Neural cell (in vitro differentiated cells): ENCODE measurements at regions not wholly inside any gene's neighbourhood (a gene's known extent, or its start where the extent isn't known, plus 50 kb on each side); places are given as distances from the start of the nearest gene placed in this dataset.

Experiments used
- EZH2 ChIP-seq: fragments of 200-600, 300-800 bp; shearing (Covaris generic), sonication (generic); IDR thresholded peaks from 2 replicates; pipeline ENCODE4 v1.6.1; 2014; ENCODE audit warnings: antibody characterized with exemption, low read length, borderline replicate concordance, mild to moderate bottlenecking; ENCODE audit not compliant: insufficient read depth, poor library complexity, severe bottlenecking
- RAD21 ChIP-seq: fragments of 450-650 bp; conservative IDR thresholded peaks from 2 replicates; pipeline ENCODE4 v1.6.1; 2014; ENCODE audit warnings: antibody characterized with exemption, mild to moderate bottlenecking, moderate library complexity
- TAF1 ChIP-seq: IDR thresholded peaks from 2 replicates; pipeline ENCODE4 v1.6.1; 2012; ENCODE audit warnings: low read depth
- TF ChIP-seq, protein P1 (sequence below): fragments of 450-650 bp; IDR thresholded peaks from 2 replicates; pipeline ENCODE4 v1.5.1; 2014; ENCODE audit warnings: antibody characterized with exemption, mild to moderate bottlenecking, moderate library complexity; ENCODE audit not compliant: poor library complexity, severe bottlenecking
- TF ChIP-seq, protein P2 (sequence below): IDR thresholded peaks from 2 replicates; pipeline ENCODE4 v1.6.1; 2012; ENCODE audit warnings: borderline replicate concordance

DNA sequence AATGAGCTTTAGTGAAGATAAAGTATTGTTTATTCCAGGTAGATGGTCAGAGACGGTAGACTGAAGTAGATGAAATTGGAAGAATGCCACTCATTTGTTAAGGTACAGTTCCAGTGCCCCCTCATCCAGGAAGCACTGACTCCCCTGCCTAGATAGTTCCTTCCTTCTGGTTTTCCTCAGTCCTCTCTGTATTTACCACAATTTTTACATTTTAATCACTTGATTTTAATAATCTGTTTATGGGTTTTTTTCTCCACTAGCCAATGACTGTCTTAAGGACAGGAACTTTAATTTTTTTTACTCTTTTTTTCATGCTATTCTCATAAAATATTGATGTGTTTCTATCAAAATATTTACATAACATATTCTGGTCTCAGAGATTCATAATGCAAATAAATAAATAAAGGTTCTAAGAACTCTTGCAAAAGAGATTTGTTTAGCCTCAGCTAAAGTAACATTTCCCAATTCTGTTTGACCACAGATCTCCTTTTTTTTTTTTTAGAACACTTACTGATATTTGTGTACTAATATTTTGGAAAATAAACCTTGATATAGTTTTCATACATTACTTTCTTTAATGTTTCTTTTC lies 651.6 kb downstream of the PLPP3 start:
- TF ChIP-seq EZH2 (no peak), RAD21 (no peak), TAF1 (no peak)
- TF ChIP-seq, protein P1, sequence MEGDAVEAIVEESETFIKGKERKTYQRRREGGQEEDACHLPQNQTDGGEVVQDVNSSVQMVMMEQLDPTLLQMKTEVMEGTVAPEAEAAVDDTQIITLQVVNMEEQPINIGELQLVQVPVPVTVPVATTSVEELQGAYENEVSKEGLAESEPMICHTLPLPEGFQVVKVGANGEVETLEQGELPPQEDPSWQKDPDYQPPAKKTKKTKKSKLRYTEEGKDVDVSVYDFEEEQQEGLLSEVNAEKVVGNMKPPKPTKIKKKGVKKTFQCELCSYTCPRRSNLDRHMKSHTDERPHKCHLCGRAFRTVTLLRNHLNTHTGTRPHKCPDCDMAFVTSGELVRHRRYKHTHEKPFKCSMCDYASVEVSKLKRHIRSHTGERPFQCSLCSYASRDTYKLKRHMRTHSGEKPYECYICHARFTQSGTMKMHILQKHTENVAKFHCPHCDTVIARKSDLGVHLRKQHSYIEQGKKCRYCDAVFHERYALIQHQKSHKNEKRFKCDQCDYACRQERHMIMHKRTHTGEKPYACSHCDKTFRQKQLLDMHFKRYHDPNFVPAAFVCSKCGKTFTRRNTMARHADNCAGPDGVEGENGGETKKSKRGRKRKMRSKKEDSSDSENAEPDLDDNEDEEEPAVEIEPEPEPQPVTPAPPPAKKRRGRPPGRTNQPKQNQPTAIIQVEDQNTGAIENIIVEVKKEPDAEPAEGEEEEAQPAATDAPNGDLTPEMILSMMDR, result no peak
- TF ChIP-seq, protein P2, sequence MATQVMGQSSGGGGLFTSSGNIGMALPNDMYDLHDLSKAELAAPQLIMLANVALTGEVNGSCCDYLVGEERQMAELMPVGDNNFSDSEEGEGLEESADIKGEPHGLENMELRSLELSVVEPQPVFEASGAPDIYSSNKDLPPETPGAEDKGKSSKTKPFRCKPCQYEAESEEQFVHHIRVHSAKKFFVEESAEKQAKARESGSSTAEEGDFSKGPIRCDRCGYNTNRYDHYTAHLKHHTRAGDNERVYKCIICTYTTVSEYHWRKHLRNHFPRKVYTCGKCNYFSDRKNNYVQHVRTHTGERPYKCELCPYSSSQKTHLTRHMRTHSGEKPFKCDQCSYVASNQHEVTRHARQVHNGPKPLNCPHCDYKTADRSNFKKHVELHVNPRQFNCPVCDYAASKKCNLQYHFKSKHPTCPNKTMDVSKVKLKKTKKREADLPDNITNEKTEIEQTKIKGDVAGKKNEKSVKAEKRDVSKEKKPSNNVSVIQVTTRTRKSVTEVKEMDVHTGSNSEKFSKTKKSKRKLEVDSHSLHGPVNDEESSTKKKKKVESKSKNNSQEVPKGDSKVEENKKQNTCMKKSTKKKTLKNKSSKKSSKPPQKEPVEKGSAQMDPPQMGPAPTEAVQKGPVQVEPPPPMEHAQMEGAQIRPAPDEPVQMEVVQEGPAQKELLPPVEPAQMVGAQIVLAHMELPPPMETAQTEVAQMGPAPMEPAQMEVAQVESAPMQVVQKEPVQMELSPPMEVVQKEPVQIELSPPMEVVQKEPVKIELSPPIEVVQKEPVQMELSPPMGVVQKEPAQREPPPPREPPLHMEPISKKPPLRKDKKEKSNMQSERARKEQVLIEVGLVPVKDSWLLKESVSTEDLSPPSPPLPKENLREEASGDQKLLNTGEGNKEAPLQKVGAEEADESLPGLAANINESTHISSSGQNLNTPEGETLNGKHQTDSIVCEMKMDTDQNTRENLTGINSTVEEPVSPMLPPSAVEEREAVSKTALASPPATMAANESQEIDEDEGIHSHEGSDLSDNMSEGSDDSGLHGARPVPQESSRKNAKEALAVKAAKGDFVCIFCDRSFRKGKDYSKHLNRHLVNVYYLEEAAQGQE, result no peak
